ENCODE measurements at regions not wholly inside any gene's neighbourhood (a gene's known extent, or its start where the extent isn't known, plus 50 kb on each side); places are given as distances from the start of the nearest gene placed in this dataset.

DNA sequence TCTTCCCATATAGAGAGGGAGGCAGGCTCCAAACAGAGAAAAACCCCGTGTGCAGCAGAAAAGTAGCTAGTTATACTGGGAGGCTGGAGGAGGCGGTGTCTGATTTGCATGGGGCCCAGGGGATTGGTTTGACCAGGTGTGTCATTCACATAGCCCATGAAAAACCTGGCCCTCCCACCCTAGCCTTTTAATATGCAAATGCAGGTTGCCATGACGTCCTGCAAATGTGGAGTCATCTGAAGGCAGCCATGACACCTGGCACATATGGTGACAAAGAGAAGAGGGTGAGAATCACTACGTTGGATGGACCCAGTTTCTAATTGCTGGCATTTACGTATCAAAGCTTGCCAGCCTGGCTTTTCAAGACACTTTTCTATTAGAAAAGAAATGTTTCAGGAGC, 57.8 kb downstream of the FAM181B start:
- H3K27me3 ChIP-seq (replicated peaks in 1 of 4; ENCODE audit: control insufficient read depth in 3 of 4, extremely low read depth in 1 of 4, insufficient read depth in 3 of 4, low read length in 3 of 4), result no peaks in the 10 kb centered on the region
- H2BK15ac ChIP-seq (ENCODE audit: low read length), result no peak overlapping the region
- no peak overlapping the region for H2AFZ ChIP-seq (ENCODE audit: low read length)
- no peaks in the 10 kb centered on the region for H3K36me3 ChIP-seq (ENCODE audit: control insufficient read depth in 2 of 4, insufficient read depth in 4 of 4, low read length in 3 of 4)
- no peak overlapping the region for H4K91ac ChIP-seq (replicated peaks; ENCODE audit: insufficient read length, low read length)
- H3K56ac ChIP-seq (replicated peaks; ENCODE audit: insufficient read length, low read depth, low read length), result no peak overlapping the region
- ChIA-PET POLR2A (ENCODE audit: partially characterized antibody) (interaction anchor here (0.6 kb wide), 1 partner anchor 418 kb away, joined by 6 read pairs; no protein-coding TSS in a partner anchor), CTCF (ENCODE audit: partially characterized antibody) (interaction anchor here (0.5 to 6.1 kb wide), 11 partner anchors 10 to 1886 kb away, joined by 3 to 98 read pairs (median 3); no protein-coding TSS in a partner anchor)
- H3K18ac ChIP-seq (ENCODE audit: extremely low read depth, low read length), result no peak overlapping the region
- H3K79me1 ChIP-seq (ENCODE audit: low read depth, low read length), result no peaks in the 10 kb centered on the region
- H3K14ac ChIP-seq (ENCODE audit: insufficient read length), result no peak overlapping the region
- no peak overlapping the region for H2AK5ac ChIP-seq (ENCODE audit: low read depth, low read length)
- H3K23ac ChIP-seq (ENCODE audit: insufficient read length), result no peak overlapping the region
- H3K4ac ChIP-seq (replicated peaks; ENCODE audit: insufficient read length, low read depth, low read length), result no peak overlapping the region
- TF ChIP-seq, protein P1, sequence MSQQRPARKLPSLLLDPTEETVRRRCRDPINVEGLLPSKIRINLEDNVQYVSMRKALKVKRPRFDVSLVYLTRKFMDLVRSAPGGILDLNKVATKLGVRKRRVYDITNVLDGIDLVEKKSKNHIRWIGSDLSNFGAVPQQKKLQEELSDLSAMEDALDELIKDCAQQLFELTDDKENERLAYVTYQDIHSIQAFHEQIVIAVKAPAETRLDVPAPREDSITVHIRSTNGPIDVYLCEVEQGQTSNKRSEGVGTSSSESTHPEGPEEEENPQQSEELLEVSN (IDR thresholded peaks at IDR 0.05), result no peak
- TF ChIP-seq YY1 (IDR thresholded peaks at IDR 0.05; ENCODE audit: low read depth, low read length), result peak; percentile 87
- no peaks in the 10 kb centered on the region for H4K20me1 ChIP-seq (replicated peaks in 1 of 2; ENCODE audit: control insufficient read depth in 1 of 2, insufficient read depth in 2 of 2, low read length in 2 of 2)
- H3K27ac ChIP-seq (ENCODE audit: low read depth, low read length), result no peak overlapping the region
- H2BK5ac ChIP-seq (ENCODE audit: low read depth, low read length), result no peak overlapping the region
- no peaks in the 10 kb centered on the region for H3K23me2 ChIP-seq (ENCODE audit: low read depth, low read length)
- no peak overlapping the region for H3K9ac ChIP-seq (replicated peaks in 1 of 4; ENCODE audit: extremely low read depth in 1 of 4, low read depth in 3 of 4, low read length in 3 of 4)
- H2BK120ac ChIP-seq (replicated peaks; ENCODE audit: low read depth, low read length), result no peak overlapping the region
- H2BK20ac ChIP-seq (ENCODE audit: low read length), result no peak overlapping the region
- peak; percentile 45 for FAIRE-seq
- no peaks in the 10 kb centered on the region for H3K79me2 ChIP-seq (ENCODE audit: control insufficient read depth in 1 of 2, insufficient read depth in 2 of 2, low read length in 2 of 2)
- no peak overlapping the region for H4K5ac ChIP-seq (ENCODE audit: insufficient read length, low read depth, low read length)
- H3K9me3 ChIP-seq (ENCODE audit: insufficient read depth in 2 of 2, low read depth in 1 of 2, low read length in 1 of 2), result no peaks in the 10 kb centered on the region
- no peak overlapping the region for H2BK12ac ChIP-seq (ENCODE audit: low read depth, low read length)
- no peaks in the 10 kb centered on the region; a peak in 1 of 7 replicates for H3K4me1 ChIP-seq (replicated peaks in 1 of 4; ENCODE audit: control insufficient read depth in 3 of 4, insufficient read depth in 4 of 4, low read length in 3 of 4)
- 81% methylated on average over 5 of the region's 5 CpGs; no CpG with 5 or more reads in 1 of the 2 experiments for WGBS, 2 experiments (ENCODE audit: extremely low coverage in 1 of 2, insufficient coverage in 1 of 2, insufficient read length in 1 of 2, insufficient replicate concordance in 2 of 2, low coverage in 1 of 2, low lambda C conversion rate in 2 of 2, missing lambda C conversion rate in 1 of 2)
- no peak overlapping the region for H3K4me2 ChIP-seq (ENCODE audit: insufficient read depth in 1 of 2, low read depth in 2 of 2, low read length in 2 of 2)
- no peak overlapping the region for H4K8ac ChIP-seq (ENCODE audit: extremely low read depth, insufficient read depth, low read length)
- DNase-seq (ENCODE audit: low read depth in 1 of 2, low spot score in 2 of 2), result peak in 1 of 2 experiments; percentile 50
- H3K4me3 ChIP-seq (ENCODE audit: extremely low read depth in 1 of 4, insufficient read depth in 2 of 4, low read depth in 3 of 4, low read length in 4 of 4), result no peak overlapping the region

Data from H1 (cell line).